EH (cell line): ENCODE measurements at regions not wholly inside any gene's neighbourhood (a gene's known extent, or its start where the extent isn't known, plus 50 kb on each side); places are given as distances from the start of the nearest gene placed in this dataset.
"Not testable (repeated sequence)": the region's sequence is repeated elsewhere in the genome, so short reads cannot be mapped to it uniquely, and the experiment has no call there.

Experiments used
- DNase-seq: peaks from one replicate; pipeline ENCODE4 v3.0.0-alpha.2; 2015; ENCODE audit warnings: low read depth

DNA sequence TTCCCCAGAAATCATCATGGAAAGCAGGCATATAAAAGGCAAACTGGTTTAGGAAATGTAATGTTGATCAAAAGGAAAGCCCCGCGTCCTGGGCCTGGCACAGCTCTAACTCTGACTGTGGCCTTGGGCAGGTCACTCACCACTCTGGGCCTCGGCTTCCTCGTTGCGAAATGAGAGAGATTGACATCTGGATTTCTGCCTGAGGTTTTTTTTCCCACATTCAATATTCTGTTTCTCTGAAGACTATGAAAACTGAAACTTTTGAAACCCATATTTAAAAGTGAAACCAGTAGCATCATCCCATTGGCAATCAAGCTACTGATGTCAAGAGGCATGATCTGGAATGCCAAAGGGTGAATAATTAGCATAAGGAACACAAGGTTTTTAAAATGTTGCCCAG is 369.7 kb upstream of the NPVF start:
- no peak for DNase-seq

DNA sequence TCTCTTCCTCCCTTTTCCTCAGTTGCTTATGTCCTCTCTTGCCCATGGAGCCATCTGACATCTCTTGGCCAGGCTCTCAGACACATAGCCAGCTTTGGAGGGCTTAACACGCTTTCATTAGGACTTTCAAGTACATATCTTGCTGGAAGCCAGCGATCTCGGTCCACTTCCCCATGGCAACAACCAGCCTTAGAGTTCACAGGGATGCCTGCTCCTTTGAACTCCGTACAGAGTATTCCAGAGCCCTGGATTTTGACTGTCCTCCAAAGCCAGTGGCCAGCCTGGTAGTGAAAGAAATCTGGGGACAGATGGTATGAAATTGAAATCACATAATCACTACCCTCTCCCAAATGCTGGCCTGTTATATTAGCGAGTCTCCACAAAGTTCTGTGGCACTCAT is 370.5 kb upstream of the NPVF start:
- no peak for DNase-seq

DNA sequence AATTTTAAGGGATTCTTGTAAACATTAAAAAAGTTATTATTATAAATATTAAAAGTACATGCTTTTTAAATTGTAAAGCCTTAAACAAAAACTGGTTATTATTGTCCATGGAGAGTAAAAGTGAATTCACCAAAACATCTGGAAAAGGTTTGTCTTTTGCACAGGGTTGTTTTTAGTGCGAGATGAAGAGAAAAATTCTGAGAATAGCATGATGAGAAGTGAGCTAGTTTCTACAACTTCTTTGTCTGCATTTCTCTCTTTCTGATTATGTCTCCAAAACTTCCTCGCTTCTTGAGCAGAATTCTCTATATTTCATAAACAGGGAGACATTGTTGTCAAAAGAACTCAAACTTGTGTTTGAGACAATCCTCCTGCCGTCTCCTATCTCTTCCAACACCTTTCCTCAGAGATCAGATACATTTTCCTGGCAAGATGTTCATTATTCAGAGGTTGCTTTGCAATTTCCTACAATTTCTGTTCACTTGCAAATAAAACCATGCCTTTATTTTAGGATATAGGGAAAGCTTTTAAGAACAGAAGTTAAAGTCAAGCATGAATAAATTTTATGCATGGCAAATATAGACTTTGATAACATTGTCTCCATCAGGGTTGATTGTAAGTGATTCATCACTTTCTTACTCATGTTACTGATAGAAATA is 372.1 kb upstream of the NPVF start:
- DNase-seq = no peak

DNA sequence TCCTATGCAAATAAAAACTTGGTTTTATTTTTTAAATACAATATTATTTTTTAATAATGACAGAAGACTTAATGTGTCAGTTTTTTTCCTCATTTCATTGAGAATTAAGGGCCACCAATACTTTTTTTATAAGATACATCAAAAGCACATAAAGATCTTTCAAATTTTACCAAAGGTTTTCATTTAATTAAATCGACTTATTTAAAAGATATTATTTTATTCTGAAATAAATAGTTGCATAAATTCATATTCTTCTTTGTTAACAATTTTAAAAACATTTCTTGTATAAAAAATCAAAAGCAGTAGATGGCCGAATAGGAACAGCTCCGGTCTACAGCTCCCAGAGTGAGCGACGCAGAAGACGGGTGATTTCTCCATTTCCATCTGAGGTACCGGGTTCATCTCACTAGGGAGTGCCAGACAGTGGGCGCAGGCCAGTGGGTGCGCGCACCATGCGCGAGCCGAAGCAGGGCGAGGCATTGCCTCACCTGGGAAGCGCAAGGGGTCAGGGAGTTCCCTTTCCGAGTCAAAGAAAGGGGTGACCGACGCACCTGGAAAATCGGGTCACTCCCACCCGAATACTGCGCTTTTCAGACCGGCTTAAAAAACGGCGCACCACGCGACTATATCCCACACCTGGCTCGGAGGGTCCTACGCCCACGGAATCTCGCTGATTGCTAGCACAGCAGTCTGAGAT is 374.6 kb upstream of the NPVF start:
- DNase-seq = not testable (repeated sequence)

DNA sequence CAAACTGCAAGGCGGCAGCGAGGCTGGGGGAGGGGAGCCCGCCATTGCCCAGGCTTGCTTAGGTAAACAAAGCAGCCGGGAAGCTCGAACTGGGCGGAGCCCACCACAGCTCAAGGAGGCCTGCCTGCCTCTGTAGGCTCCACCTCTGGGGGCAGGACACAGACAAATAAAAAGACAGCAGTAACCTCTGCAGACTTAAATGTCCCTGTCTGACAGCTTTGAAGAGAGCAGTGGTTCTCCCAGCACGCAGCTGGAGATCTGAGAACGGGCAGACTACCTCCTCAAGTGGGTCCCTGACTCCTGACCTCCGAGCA is 375.1 kb upstream of the NPVF start:
- not testable (repeated sequence) for DNase-seq

DNA sequence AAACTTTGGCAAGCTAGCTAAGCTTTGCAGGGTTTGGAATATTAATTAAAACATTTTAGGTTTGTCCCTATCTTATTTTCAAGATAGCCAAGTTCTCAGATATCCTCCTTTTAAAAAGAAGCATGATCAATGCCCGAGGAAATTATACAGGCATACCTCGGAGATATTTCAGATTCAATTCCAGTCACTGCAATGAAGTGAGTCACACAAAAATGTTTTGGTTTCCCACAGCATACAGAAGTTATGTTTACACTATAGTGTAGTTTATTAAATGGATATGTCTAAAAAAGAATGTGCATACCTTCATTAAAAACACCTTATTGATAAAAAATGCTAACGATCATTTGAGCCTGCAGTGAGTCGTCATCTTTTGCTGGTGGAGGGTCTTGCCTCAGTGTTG is 382.9 kb upstream of the NPVF start:
- no peak for DNase-seq

DNA sequence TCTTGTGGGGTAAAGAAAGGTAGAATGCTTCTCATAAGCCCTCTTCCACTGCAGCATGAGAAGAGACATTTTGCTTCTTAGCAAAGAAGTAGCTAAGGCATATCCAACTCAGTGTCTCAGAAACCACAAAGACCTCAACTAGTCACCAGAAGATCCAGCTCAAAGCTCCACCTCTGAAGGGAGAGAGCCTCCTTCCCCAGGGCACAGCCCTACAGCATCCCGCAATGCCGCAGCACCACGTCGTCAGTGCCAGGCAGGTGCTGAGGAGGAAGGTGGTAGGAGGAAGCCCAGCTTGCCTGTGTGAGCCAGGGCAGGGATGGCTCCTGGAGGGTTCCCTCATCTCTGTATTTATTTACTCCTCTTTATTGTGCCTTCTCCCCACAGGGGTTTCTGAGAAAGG is 385.6 kb upstream of the NPVF start:
- no peak for DNase-seq

DNA sequence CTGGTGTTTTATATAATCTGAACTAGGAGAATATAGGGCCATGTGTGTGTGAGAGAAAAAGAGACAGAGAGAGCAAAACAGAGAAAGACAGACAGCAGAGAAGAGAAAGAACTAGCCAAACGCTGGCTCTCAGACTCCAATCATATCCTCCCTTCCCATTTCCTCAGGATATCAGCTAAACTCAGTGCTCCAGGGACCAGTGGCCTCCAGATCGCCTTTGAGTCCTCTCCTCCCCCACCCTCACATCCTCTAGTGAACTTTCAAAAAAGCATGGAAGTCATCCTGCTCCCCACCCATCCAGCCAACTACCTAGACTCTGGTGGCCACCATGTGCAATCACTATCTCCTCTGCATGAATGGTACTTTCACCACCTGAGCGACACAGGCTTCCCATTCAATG is 386.1 kb upstream of the NPVF start:
- DNase-seq = no peak

DNA sequence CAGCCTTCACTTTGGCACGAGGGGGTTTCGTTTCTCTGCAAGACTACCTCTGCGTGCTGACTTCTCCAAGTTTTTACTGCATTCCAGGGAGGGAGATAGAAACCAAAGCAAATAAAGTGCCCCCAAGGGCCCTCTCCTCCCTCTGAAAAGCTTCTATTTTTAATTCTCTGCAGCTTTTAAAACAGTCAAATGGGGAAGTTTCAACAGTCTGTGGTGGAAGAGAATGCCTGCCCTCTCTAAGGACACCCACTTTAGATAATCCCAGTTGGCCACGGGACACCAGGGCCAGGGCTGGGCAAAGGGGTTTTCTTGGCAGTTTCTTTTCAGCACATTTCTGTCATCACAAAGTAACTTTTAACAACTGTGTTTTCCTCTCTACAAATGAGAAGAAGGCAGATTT is 386.7 kb upstream of the NPVF start:
- no peak for DNase-seq

DNA sequence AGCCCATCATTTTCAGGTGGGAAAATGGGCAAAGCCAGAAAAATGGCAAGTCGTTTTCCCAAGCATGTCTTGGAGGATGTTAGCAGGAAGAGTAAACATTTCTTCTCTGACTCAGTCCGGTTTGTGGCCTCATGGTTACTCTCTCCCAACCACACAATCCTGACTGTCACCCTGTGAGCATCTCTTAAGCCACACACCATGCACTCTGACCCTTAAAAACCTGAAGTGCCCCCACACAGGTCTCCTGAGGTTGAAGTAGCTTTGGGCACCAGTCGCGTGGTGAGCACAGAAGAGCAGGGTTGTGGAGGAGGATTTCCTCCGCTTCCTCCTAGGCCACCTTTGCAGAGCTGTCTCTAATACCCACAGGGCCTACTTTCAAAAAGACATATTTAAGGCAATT is 387.3 kb upstream of the NPVF start:
- no peak for DNase-seq

DNA sequence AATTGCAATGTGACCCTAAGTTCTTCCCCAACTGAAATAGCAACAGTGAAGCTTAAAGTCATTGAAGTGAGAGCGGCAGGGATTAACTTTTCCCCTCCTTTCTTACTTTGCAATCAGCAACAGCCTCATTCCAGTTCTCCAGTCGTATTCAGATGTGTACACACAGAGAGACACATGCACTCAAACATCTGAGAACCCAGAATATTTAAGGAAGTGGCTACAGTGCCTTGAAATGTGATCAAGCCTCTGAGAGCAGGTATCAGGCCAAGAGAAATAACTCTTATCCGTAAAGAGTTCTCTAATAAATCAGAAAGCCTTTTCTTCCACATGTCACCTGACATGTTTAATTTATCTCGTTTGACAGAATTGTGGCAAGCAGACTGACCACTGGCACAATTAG is 388.9 kb upstream of the NPVF start:
- DNase-seq = no peak

DNA sequence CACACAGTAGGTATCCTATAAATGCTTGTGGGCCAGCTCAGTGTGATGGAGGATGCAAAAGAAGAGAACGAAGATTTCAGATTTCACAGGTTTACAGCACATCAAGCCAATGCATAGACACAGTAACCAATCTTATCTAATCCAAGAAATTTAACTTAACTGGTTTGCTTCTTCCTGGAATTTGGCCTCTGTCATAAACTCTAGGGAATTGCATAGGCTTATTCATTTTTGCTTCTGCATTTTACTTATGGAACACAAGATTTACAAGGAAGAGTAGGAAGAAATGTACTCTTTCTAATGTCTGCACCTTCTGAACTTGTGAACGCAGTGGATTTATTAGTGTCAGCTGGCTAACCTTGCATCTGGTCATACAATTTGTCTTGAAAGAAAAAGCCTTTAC is 389.4 kb upstream of the NPVF start:
- no peak for DNase-seq

DNA sequence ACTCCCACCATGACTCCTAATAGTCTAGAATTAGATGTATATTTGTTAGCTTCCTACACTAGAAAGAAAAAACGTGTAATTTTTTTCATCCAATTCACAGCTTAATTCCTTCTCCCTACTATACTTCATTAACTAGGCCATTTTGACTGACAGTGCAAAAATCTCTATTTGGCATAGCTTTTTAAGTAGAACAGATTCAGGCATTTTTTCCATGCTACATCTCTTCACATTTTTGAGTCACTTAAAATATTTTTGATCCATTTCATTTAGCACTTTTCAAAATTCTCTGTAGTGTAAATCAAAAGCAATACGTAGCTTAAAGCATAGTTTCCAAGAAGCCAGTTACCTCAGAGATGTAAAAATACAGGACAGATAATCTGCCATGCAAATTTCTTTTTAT is 391.1 kb upstream of the NPVF start:
- no peak for DNase-seq

DNA sequence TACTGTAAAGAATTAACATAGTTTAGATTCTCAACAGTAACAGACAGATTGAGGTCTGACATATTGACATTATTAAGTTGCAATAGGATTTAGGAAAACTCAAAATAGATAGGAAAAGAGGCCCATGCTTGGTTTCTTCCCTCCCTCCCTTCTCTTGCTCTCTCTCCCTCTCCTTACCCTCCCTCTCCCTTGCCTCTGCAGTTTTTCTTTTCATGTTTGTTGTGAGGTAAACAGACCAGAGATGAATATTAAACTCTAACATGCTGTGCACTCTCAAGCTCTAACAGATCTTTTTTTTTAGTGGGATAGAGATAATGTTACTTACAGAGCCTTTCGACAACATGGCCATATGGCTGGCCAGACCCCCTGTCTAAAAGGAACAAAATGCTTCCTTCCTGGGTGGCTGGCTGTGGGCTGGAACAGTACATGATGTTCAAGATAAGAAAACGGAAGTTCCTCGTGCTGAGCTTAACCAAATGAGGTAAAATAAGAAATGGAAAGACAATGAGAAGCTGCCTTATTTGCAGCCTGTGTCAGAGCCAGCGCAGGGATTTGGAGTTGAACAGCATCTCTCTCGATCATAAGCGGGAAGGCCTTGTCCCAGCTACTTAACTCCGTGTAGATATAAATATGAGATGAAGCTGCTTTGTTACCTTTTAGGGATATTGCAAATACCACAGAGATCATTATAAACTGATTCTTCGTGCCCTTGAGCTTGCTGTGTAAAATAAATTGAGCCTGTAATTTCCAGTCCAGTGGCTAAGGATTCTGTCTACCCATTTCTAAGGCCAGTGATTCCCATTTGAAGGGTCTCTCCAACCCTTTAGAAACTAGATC is 391.9 kb upstream of the NPVF start:
- no peak for DNase-seq

DNA sequence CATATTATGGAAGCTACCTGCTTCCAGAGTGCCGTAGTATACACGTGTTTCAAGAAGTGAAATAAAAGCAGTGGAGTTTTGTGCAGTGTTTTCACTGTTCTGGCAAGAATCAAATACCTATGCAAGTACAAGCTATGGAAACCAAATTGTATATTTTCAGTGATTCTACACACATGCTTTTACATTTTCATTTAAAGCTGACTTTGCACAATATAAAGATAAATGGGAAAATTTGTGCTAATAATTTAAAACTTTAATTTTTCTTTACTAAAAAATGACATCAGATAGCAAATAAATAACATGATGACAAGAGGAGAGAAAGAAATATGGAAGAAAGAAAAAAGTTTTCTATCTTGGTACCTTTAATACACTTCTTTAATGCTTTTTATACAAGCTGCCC is 393.7 kb upstream of the NPVF start:
- no peak for DNase-seq

DNA sequence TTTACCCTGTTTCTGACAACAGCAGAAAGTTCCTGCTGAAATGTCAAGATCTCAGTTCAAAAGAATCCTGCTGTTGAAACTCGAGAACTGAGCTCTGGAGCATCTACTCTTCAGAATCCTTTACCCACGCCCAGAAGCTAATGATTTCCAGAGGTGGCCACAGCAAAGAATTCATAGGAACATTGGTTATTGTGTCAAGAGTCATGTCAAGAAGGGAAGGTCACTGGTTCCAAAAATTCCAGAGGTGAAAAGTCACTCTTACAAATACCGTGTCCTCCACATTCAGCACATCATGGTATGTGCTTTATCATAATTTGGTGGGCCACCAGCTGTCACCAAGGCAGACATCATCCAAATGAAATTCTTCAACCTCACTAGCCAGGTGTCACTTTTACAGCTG is 394.4 kb upstream of the NPVF start:
- DNase-seq = no peak

DNA sequence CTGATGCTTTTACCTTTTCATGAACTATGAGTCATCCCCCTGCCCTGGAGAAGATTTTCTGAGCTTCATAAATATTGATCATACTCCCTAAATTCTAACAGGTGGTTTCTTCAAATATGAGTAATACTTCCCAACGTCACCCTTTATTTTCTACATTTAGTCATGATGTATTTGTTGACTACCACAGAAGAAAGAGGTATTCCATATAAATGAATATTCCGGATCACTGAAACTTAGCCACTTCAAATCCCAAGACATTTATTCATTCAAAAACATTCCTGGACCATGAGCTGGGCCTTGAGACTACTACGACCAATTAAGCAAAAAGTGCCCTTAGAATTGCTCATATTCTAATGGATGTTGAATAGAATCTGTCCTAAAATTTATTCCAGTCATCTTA is 395.8 kb upstream of the NPVF start:
- no peak for DNase-seq

DNA sequence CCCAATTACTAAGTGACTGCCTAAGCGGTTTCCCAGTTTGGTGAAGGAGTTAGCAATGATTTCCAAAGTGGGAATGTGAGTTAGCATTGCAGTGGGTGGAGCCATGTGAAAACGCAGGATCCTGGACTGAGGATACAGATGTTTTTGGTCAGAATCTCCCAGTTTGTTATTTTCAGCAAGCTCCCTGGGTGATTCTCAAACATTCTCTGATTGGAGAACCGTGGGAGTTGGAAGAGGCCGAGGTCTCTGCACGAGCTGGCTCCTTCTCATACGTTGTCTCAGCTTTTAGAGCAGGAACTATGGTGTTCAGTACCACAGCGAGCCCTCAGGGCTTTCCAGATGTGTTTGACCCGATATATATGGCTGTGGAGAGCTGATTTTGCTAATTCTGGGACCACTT is 396.5 kb upstream of the NPVF start:
- DNase-seq = no peak

DNA sequence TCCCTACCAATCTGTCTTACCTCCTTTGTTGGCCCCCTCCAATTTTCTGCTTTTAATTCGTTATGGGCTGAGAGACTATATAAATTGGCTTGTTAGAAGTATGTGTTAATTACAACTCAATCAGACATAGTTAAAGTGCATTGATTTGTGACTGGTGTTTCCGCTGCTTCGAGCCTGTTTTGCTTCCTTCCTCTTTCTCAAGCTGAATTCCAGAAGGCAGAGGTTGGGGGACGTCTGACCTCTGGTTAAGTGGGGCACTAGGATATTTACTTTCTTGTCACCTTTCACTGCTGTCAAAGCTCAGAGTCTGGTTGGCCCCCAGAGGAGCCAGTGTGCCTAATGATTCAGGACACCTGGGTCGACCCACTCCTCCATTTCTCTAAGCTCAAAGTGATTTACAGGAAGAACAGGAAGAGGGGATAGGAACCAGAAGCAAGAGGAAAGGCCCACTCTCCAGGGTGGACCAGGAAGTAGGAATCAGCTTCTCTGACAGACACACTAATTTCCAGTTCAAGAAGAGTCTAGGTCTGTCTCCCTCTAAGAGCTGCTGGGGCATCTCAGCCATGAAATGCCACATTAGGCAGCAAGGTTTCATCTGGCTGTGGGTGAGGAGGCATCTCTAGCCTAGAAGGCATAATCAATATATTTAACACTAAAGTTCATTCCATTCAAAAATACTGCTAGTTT is 397.2 kb upstream of the NPVF start:
- DNase-seq = no peak

DNA sequence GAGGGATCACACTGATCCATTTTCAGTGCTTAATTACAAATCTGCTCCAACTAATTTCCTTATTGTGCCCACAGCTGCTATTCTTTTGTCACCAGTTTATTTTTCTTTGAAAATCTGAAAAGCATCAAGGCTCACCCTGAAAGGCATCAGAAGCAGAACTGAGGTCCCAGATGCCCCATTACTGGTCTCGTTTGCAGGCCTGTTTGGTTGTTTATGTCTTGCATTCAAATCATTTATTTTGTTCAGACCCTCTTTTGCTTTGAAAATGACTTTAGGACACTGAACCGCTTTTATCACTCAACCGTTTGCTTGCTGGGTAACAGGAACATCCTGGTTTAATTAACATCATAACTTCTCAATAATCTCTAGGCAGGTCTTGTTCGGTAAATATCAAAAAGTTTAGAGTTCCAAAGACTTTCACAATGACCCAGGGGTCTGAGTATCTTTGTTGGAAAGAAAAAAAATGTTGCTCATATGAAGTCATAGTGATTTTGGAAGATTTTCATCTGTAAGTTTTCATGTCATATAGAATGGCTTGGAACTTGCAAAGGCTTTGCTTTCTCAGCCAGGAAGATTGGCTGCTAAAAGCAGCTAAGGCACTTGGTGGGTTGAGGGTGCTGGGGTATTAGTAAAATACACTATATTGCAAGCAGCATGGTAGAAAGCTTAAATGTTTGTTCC is 398.3 kb upstream of the NPVF start:
- DNase-seq = no peak

DNA sequence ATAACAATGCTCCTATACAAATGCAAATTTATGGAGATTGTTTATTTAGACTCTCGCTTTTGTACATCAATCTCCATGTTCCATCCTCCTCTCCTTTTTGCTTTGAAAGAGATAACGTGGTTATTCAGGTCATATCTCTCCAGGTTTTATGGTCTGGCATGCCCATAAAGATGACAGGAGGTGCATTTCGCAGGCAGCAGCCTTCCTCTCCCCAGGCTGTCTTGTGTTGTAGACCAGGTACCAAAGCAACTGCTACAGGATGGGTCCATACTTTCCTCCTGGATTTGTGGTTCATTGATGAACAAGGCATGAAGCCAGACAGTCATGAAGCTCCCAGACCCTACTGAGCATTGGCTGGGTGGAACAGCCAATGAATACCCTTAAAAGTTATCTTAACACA is 400.2 kb upstream of the NPVF start:
- DNase-seq = no peak

DNA sequence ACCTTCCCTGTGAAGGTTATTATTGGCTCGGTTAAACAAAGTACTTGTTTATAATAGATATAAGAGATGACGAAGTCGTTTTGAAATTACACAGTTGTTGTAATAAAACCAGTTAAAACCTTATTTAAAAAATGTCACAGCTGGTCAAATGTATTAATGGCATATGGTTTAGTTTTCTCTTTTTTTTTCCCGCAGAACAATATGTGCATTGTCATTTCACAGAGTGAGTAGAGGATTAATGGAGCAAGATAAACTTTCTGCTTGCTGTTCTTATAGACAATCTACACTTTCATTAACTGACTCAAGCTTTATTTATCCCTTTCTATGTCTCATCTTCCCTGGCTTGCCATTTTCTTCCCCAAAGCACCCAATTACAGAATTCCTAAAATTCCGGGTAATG is 404.3 kb upstream of the NPVF start:
- DNase-seq = no peak
